SU-DHL-6 (cell line): ENCODE measurements at regions not wholly inside any gene's neighbourhood (a gene's known extent, or its start where the extent isn't known, plus 50 kb on each side); places are given as distances from the start of the nearest gene placed in this dataset.

Source experiments
- EZH2phosphoT487 ChIP-seq: fragments of 200-600 bp; sonication (generic), shearing (Covaris generic); conservative IDR thresholded peaks from 2 replicates; pipeline ENCODE4 v1.6.1; 2018; ENCODE audit warnings: mild to moderate bottlenecking, antibody characterized with exemption, low read length, moderate library complexity, mixed read lengths
- TF ChIP-seq, protein P1 (sequence below): fragments of 200-600 bp; sonication (generic); IDR thresholded peaks from one replicate; pipeline ENCODE4 v1.5.1; 2017; ENCODE audit warnings: antibody characterized with exemption, mild to moderate bottlenecking, low read length, moderate library complexity; ENCODE audit not compliant: insufficient read depth, poor library complexity, severe bottlenecking

GRCh38 chr17:43344685-43345084 is 54.1 kb upstream of the ARL4D start:
- TF ChIP-seq, protein P1, sequence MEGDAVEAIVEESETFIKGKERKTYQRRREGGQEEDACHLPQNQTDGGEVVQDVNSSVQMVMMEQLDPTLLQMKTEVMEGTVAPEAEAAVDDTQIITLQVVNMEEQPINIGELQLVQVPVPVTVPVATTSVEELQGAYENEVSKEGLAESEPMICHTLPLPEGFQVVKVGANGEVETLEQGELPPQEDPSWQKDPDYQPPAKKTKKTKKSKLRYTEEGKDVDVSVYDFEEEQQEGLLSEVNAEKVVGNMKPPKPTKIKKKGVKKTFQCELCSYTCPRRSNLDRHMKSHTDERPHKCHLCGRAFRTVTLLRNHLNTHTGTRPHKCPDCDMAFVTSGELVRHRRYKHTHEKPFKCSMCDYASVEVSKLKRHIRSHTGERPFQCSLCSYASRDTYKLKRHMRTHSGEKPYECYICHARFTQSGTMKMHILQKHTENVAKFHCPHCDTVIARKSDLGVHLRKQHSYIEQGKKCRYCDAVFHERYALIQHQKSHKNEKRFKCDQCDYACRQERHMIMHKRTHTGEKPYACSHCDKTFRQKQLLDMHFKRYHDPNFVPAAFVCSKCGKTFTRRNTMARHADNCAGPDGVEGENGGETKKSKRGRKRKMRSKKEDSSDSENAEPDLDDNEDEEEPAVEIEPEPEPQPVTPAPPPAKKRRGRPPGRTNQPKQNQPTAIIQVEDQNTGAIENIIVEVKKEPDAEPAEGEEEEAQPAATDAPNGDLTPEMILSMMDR, result no peak
- TF ChIP-seq EZH2phosphoT487, result no peak
